ENCODE measurements at regions not wholly inside any gene's neighbourhood (a gene's known extent, or its start where the extent isn't known, plus 50 kb on each side); places are given as distances from the start of the nearest gene placed in this dataset.

GRCh38 chr6:149150301-149150700 lies 167.2 kb upstream of the TAB2 start:
- no peak for DNase-seq

- DNase-seq, result no peak
Observed at GRCh38 chr6:149150801-149151398, 166.6 kb upstream of the TAB2 start.

GRCh38 chr6:149152521-149152920 lies 165.0 kb upstream of the TAB2 start:
- DNase-seq, result no peak

GRCh38 chr6:149153100-149153499 lies 164.4 kb upstream of the TAB2 start:
- no peak for DNase-seq

- no peak for DNase-seq
Observed at GRCh38 chr6:149153693-149154092, 163.8 kb upstream of the TAB2 start.

- no peak for DNase-seq
Observed at GRCh38 chr6:149154261-149154821, 163.2 kb upstream of the TAB2 start.

GRCh38 chr6:149157126-149157525 lies 160.4 kb upstream of the TAB2 start:
- no peak for DNase-seq

GRCh38 chr6:149158076-149158475 lies 159.4 kb upstream of the TAB2 start:
- DNase-seq, result no peak

GRCh38 chr6:149160943-149161342 lies 156.6 kb upstream of the TAB2 start:
- DNase-seq, result no peak

- no peak for DNase-seq
Observed at GRCh38 chr6:149162924-149163323, 154.6 kb upstream of the TAB2 start.

- DNase-seq, result no peak
Observed at GRCh38 chr6:149164199-149164750, 153.2 kb upstream of the TAB2 start.

- no peak for DNase-seq
Observed at GRCh38 chr6:149166336-149166735, 151.2 kb upstream of the TAB2 start.

GRCh38 chr6:149166747-149167146 lies 150.8 kb upstream of the TAB2 start:
- no peak for DNase-seq

- no peak for DNase-seq
Observed at GRCh38 chr6:149168968-149169367, 148.5 kb upstream of the TAB2 start.

GRCh38 chr6:149169761-149170511 lies 147.6 kb upstream of the TAB2 start:
- no peak for DNase-seq

GRCh38 chr6:149170564-149171452 lies 146.7 kb upstream of the TAB2 start:
- no peak for DNase-seq

- no peak for DNase-seq
Observed at GRCh38 chr6:149173222-149173621, 144.3 kb upstream of the TAB2 start.

GRCh38 chr6:149174962-149175361 lies 142.6 kb upstream of the TAB2 start:
- DNase-seq, result no peak

GRCh38 chr6:149176971-149177667 lies 140.4 kb upstream of the TAB2 start:
- DNase-seq, result no peak

- DNase-seq, result no peak
Observed at GRCh38 chr6:149179431-149179830, 138.1 kb upstream of the TAB2 start.

GRCh38 chr6:149181304-149181703 lies 136.2 kb upstream of the TAB2 start:
- no peak for DNase-seq

GRCh38 chr6:149182262-149182661 lies 135.2 kb upstream of the TAB2 start:
- no peak for DNase-seq
